ENCODE measurements at regions not wholly inside any gene's neighbourhood (a gene's known extent, or its start where the extent isn't known, plus 50 kb on each side); places are given as distances from the start of the nearest gene placed in this dataset.

DNA sequence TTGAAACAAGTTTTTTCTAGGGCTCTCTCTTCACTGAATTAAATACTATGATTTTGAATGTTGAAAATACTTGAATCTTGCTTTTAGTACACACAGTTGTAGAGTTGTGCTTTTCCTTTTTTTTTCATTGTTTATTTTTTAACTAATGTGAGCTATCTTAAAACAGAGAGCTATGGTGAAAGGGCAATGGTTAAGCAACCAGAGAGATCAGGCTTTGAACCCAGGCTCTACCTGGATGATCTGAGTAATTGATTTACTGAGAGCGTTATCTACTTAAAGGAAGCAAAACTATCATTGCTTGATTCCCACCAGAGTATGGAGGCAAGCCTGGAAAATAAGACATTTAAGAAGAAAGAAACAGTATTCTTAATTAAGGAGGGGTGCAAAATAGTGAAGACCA lies 138.6 kb downstream of the DUSP6 start:
- no peak for DNase-seq
- no peak overlapping the region for H3K4me3 ChIP-seq
- ChIA-PET POLR2A (ENCODE audit: unreplicated experiment) (no interaction called here), CTCF (no interaction called here)
- peaks cover 4% of the 10 kb centered on the region; the same call in 1 of the 2 replicates for H3K9me2 ChIP-seq (ENCODE audit: insufficient read depth)
- no TSS peak for BruUV-seq (replicated peaks)
- H4K20me1 ChIP-seq (ENCODE audit: insufficient read depth): no peaks in the 10 kb centered on the region
- H2AFZ ChIP-seq: no peak overlapping the region
- H3K79me2 ChIP-seq (ENCODE audit: low read depth): no peaks in the 10 kb centered on the region
- intact Hi-C loops (cut with micrococcal nuclease; ENCODE audit: unreplicated experiment): no loop called here
- H3K27me3 ChIP-seq (ENCODE audit: insufficient read depth, low read depth): no peaks in the 10 kb centered on the region
- H3F3A ChIP-seq (ENCODE audit: insufficient read depth, low read depth): peaks cover 45% of the 10 kb centered on the region
- no peak for TF ChIP-seq EZH2 (IDR thresholded peaks at IDR 0.05; ENCODE audit: low read depth)
- TF ChIP-seq, protein P1, sequence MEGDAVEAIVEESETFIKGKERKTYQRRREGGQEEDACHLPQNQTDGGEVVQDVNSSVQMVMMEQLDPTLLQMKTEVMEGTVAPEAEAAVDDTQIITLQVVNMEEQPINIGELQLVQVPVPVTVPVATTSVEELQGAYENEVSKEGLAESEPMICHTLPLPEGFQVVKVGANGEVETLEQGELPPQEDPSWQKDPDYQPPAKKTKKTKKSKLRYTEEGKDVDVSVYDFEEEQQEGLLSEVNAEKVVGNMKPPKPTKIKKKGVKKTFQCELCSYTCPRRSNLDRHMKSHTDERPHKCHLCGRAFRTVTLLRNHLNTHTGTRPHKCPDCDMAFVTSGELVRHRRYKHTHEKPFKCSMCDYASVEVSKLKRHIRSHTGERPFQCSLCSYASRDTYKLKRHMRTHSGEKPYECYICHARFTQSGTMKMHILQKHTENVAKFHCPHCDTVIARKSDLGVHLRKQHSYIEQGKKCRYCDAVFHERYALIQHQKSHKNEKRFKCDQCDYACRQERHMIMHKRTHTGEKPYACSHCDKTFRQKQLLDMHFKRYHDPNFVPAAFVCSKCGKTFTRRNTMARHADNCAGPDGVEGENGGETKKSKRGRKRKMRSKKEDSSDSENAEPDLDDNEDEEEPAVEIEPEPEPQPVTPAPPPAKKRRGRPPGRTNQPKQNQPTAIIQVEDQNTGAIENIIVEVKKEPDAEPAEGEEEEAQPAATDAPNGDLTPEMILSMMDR (conservative IDR thresholded peaks at IDR 0.05): no peak
- no peaks in the 10 kb centered on the region for H3K36me3 ChIP-seq (ENCODE audit: low read depth)
- no peak overlapping the region for H3K4me2 ChIP-seq
- H3K27ac ChIP-seq: no peak overlapping the region
- peaks cover 10% of the 10 kb centered on the region for H3K9me3 ChIP-seq (ENCODE audit: insufficient read depth, low read depth)
- peaks cover 51% of the 10 kb centered on the region for H3K4me1 ChIP-seq (replicated peaks; ENCODE audit: insufficient read depth)

DNA sequence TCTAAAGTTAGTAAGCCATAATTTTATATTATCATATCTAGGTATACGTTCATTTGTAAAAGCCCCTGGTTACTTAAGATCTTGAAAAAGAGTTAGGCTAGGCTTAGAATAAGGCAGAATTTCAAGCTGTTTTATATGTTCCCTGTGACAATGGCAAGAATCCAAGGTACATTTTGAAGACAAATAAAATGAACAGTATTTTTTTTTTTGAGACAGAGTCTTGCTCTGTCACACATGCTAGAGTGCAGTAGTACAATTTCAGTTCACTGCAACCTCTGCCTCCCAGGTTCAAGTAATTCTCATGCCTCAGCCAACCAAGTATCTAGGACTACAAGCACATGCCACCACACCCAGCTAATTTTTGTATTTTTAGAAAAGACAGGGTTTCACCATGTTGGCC lies 139.2 kb downstream of the DUSP6 start:
- intact Hi-C loops (cut with micrococcal nuclease; ENCODE audit: unreplicated experiment): no loop called here
- Histone ChIP-seq H3K9me3 (ENCODE audit: insufficient read depth, low read depth) (peaks cover 10% of the 10 kb centered on the region), H3K36me3 (ENCODE audit: low read depth) (no peaks in the 10 kb centered on the region), H3K4me3 (no peak overlapping the region), H3K79me2 (ENCODE audit: low read depth) (no peaks in the 10 kb centered on the region), H3F3A (ENCODE audit: insufficient read depth, low read depth) (peaks cover 43% of the 10 kb centered on the region), H3K9me2 (ENCODE audit: insufficient read depth) (peaks cover 4% of the 10 kb centered on the region; the same call in 1 of the 2 replicates), H3K4me2 (0 out of 2 replicates have a peak overlapping the region, but pooled peaks have one; percentile 45), H4K20me1 (ENCODE audit: insufficient read depth) (no peaks in the 10 kb centered on the region), H3K27me3 (ENCODE audit: insufficient read depth, low read depth) (no peaks in the 10 kb centered on the region), H3K27ac (peak overlapping the region; percentile 75), H3K4me1 (replicated peaks; ENCODE audit: insufficient read depth) (peaks cover 47% of the 10 kb centered on the region), H2AFZ (no peak overlapping the region)
- CTCF ChIA-PET: no interaction called here
- no peak for TF ChIP-seq EZH2 (IDR thresholded peaks at IDR 0.05; ENCODE audit: low read depth)
- TF ChIP-seq, protein P1 (conservative IDR thresholded peaks at IDR 0.05): no peak
- POLR2A ChIA-PET (ENCODE audit: unreplicated experiment): no interaction called here
- no peak for DNase-seq
- BruUV-seq (replicated peaks): no TSS peak

DNA sequence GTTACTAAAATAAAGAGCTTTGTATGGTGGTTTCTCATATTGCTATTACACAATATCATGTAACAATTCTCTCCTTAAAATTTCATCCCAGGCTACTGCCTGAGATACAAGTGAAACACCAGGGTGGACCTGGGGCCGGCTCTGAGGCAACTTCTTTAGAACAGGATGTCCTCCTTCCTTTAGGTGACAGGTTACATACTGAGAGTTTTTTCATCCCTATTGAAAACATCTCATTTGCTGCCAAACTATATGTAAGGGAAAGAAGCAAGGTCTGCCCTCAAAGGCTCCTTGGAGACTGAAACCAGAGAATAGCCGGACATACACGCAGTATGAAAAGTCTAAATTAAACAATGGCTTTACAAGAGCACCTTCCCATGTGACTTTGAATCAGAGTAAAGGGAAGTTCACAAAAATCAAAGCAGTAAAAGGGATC lies 139.9 kb downstream of the DUSP6 start:
- peaks cover 36% of the 10 kb centered on the region; the same call in 1 of the 2 replicates for H3F3A ChIP-seq (ENCODE audit: insufficient read depth, low read depth)
- 0 out of 2 replicates have a peak overlapping the region, but pooled peaks have one; percentile 42 for H2AFZ ChIP-seq
- H3K79me2 ChIP-seq (ENCODE audit: low read depth): no peaks in the 10 kb centered on the region
- peak overlapping the region; percentile 75 for H3K27ac ChIP-seq
- TF ChIP-seq EZH2 (IDR thresholded peaks at IDR 0.05; ENCODE audit: low read depth): no peak
- TF ChIP-seq, protein P1 (conservative IDR thresholded peaks at IDR 0.05): no peak
- no peaks in the 10 kb centered on the region for H3K36me3 ChIP-seq (ENCODE audit: low read depth)
- POLR2A ChIA-PET (ENCODE audit: unreplicated experiment): no interaction called here
- DNase-seq: peak in 1 of 2 experiments; percentile 54
- intact Hi-C loops (cut with micrococcal nuclease; ENCODE audit: unreplicated experiment): no loop called here
- H3K4me1 ChIP-seq (replicated peaks; ENCODE audit: insufficient read depth): peaks cover 39% of the 10 kb centered on the region
- no peaks in the 10 kb centered on the region for H3K27me3 ChIP-seq (ENCODE audit: insufficient read depth, low read depth)
- H3K9me2 ChIP-seq (ENCODE audit: insufficient read depth): peaks cover 4% of the 10 kb centered on the region; the same call in 1 of the 2 replicates
- BruUV-seq (replicated peaks): no TSS peak
- peaks cover 10% of the 10 kb centered on the region for H3K9me3 ChIP-seq (ENCODE audit: insufficient read depth, low read depth)
- H3K4me2 ChIP-seq: peak overlapping the region; percentile 45
- CTCF ChIA-PET: no interaction called here
- no peaks in the 10 kb centered on the region for H4K20me1 ChIP-seq (ENCODE audit: insufficient read depth)
- H3K4me3 ChIP-seq: no peak overlapping the region
